GM18505 (cell line): ENCODE measurements at regions not wholly inside any gene's neighbourhood (a gene's known extent, or its start where the extent isn't known, plus 50 kb on each side); places are given as distances from the start of the nearest gene placed in this dataset.

Source experiments
- ATAC-seq: cut with Tn5 transposase; IDR thresholded peaks from one replicate; pipeline ENCODE4 v1.9.1; 2021; ENCODE audit not compliant: unreplicated experiment
- POLR2A ChIP-seq: IDR thresholded peaks from 4 replicates; pipeline ENCODE4 v1.6.1; 2011; ENCODE audit warnings: borderline replicate concordance; ENCODE audit not compliant: insufficient read depth, insufficient read length; ENCODE audit errors: extremely low read depth

- ATAC-seq: peak; percentile 81
- TF ChIP-seq POLR2A: no peak
Measured at GRCh38 chr7:131654668-131655326, 98.4 kb upstream of the PODXL start.

- no peak for ATAC-seq
- TF ChIP-seq POLR2A: no peak
Measured at GRCh38 chr7:131654249-131654558, 97.8 kb upstream of the PODXL start.

- no peak for ATAC-seq
- TF ChIP-seq POLR2A: no peak
Measured at GRCh38 chr7:131653418-131654248, 97.2 kb upstream of the PODXL start.

- TF ChIP-seq POLR2A: no peak
- no peak for ATAC-seq
Measured at GRCh38 chr7:131652934-131653333, 96.5 kb upstream of the PODXL start.

- TF ChIP-seq POLR2A: no peak
- ATAC-seq: no peak
Measured at GRCh38 chr7:131652194-131652593, 95.8 kb upstream of the PODXL start.

- ATAC-seq: no peak
- TF ChIP-seq POLR2A: no peak
Measured at GRCh38 chr7:131649879-131650278, 93.5 kb upstream of the PODXL start.

GRCh38 chr7:131649003-131649541 is 92.6 kb upstream of the PODXL start:
- ATAC-seq: no peak
- no peak for TF ChIP-seq POLR2A

- no peak for ATAC-seq
- TF ChIP-seq POLR2A: no peak
Measured at GRCh38 chr7:131648491-131648890, 92.1 kb upstream of the PODXL start.

- ATAC-seq: no peak
- no peak for TF ChIP-seq POLR2A
Measured at GRCh38 chr7:131646203-131646602, 89.8 kb upstream of the PODXL start.

GRCh38 chr7:131642429-131642828 is 86.0 kb upstream of the PODXL start:
- ATAC-seq: no peak
- no peak for TF ChIP-seq POLR2A

- no peak for TF ChIP-seq POLR2A
- no peak for ATAC-seq
Measured at GRCh38 chr7:131640686-131641085, 84.3 kb upstream of the PODXL start.

- no peak for TF ChIP-seq POLR2A
- ATAC-seq: no peak
Measured at GRCh38 chr7:131638641-131639430, 82.4 kb upstream of the PODXL start.

- ATAC-seq: no peak
- no peak for TF ChIP-seq POLR2A
Measured at GRCh38 chr7:131637859-131638258, 81.4 kb upstream of the PODXL start.
